ENCODE measurements at regions not wholly inside any gene's neighbourhood (a gene's known extent, or its start where the extent isn't known, plus 50 kb on each side); places are given as distances from the start of the nearest gene placed in this dataset.
"Not testable (repeated sequence)": the region's sequence is repeated elsewhere in the genome, so short reads cannot be mapped to it uniquely, and the experiment has no call there.

DNA sequence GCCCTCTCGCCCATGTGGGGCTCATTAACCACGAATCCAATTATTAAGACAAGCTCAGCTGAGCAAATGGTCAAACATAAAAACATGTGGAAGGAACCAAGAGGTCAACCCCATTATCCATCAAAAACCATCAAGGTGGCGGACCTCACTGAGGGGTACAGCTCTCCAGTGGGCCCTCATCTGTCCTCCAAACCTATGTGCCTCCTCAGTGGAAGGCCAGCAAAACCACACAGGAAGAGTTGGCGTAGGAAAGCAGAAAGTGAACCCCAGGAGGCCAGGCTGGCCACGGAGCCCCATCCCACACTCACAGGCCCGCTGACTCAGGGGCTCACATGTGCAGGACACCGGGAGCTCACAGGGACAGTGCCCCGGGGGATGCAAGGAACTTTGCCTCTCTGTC, 66.5 kb upstream of the CLEC6A start:
- not testable (repeated sequence) for H3K27ac ChIP-seq; H3K4me2 ChIP-seq (ENCODE audit: low read length); H3K9me3 ChIP-seq (ENCODE audit: control insufficient read depth, low read length); H3K4me1 ChIP-seq; H3K36me3 ChIP-seq (ENCODE audit: control insufficient read depth, insufficient read depth, low read length); H3K4me3 ChIP-seq (ENCODE audit: low read depth, low read length); H3K27me3 ChIP-seq (ENCODE audit: control insufficient read depth, insufficient read depth, low read length); H3K9ac ChIP-seq; H3K79me2 ChIP-seq; H2AFZ ChIP-seq

GRCh38 chr12:8390001-8390777, 65.6 kb upstream of the CLEC6A start:
- H3K36me3 ChIP-seq (ENCODE audit: control insufficient read depth, insufficient read depth, low read length); H3K9ac ChIP-seq; H3K9me3 ChIP-seq (ENCODE audit: control insufficient read depth, low read length); H3K79me2 ChIP-seq; H3K27me3 ChIP-seq (ENCODE audit: control insufficient read depth, insufficient read depth, low read length); H3K4me1 ChIP-seq: not testable (repeated sequence)
- TF ChIP-seq CTCF (IDR thresholded peaks at IDR 0.05) = peak; percentile 87
- Histone ChIP-seq H3K27ac (peak overlapping the region; percentile 59), H3K4me3 (ENCODE audit: low read depth, low read length) (peak overlapping the region; percentile 49), H3K4me2 (ENCODE audit: low read length) (peak overlapping the region; percentile 62), H2AFZ (peak overlapping the region; percentile 96)

- not testable (repeated sequence) for H3K36me3 ChIP-seq (ENCODE audit: control insufficient read depth, insufficient read depth, low read length); H3K79me2 ChIP-seq; H3K9me3 ChIP-seq (ENCODE audit: control insufficient read depth, low read length); H3K4me1 ChIP-seq; H3K9ac ChIP-seq; H3K27ac ChIP-seq; H3K27me3 ChIP-seq (ENCODE audit: control insufficient read depth, insufficient read depth, low read length)
- Histone ChIP-seq H2AFZ (peak overlapping the region; percentile 93), H3K4me3 (ENCODE audit: low read depth, low read length) (peak overlapping the region; percentile 31), H3K4me2 (ENCODE audit: low read length) (peak overlapping the region; percentile 51)
- peak; percentile 38 for TF ChIP-seq CTCF (IDR thresholded peaks at IDR 0.05)
These were observed 59.3 kb upstream of the CLEC6A start for GRCh38 chr12:8396225-8397071.

- not testable (repeated sequence) for H3K27me3 ChIP-seq (ENCODE audit: control insufficient read depth, insufficient read depth, low read length); H3K36me3 ChIP-seq (ENCODE audit: control insufficient read depth, insufficient read depth, low read length); H3K27ac ChIP-seq; H3K9ac ChIP-seq; H2AFZ ChIP-seq; H3K4me1 ChIP-seq; H3K79me2 ChIP-seq; H3K4me2 ChIP-seq (ENCODE audit: low read length); H3K9me3 ChIP-seq (ENCODE audit: control insufficient read depth, low read length); H3K4me3 ChIP-seq (ENCODE audit: low read depth, low read length)
These were observed 58.4 kb upstream of the CLEC6A start for GRCh38 chr12:8397378-8397777.

DNA sequence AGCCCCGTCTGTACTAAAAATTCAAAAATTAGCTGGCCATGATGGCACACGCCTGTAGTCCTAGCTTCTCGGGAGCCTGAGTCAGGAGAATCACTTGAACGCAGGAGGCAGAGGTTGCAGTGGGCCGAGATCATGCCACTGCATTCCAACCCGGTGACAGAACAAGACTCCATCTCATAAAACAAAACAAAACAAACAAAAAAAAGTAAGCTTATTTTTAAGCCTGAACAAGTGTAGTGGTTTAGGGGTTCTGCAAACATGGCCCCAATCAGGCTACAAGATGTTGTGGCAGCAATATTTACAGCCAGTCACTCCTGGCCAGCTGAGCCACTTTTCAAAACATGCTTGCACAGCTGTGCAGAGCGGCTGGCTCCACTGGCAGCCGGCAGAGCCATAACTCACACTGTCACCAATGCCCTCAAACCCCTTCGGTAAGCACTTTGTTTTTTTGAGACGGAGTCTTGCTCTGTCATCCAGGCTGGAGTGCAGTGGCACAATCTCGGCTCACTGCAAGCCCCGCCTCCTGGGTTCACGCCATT, 56.2 kb upstream of the CLEC6A start:
- not testable (repeated sequence) for H3K27ac ChIP-seq; H3K4me3 ChIP-seq (ENCODE audit: low read depth, low read length); H3K27me3 ChIP-seq (ENCODE audit: control insufficient read depth, insufficient read depth, low read length); H3K79me2 ChIP-seq; H3K9ac ChIP-seq; H3K36me3 ChIP-seq (ENCODE audit: control insufficient read depth, insufficient read depth, low read length); H3K4me1 ChIP-seq; H2AFZ ChIP-seq; H3K4me2 ChIP-seq (ENCODE audit: low read length); H3K9me3 ChIP-seq (ENCODE audit: control insufficient read depth, low read length)

DNA sequence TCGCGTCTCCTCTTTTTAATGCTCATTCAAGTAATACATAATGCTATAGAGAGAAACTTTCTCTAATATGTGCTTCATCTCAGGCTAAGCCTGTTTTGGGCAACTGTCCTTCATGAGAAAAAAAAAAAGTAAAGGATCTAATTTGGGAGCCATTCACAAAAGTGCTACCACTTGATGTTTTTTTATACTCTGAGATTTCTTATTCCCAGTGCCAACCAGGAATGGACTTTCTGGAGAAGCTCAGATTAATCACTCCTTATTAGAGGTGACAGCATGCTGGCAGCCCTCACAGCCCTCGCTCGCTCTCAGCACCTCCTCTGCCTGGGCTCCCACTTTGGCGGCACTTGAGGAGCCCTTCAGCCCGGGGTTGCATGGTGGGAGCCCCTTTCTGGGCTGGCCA, 51.9 kb upstream of the CLEC6A start:
- not testable (repeated sequence) for H3K4me1 ChIP-seq; H2AFZ ChIP-seq; H3K4me2 ChIP-seq (ENCODE audit: low read length); H3K4me3 ChIP-seq (ENCODE audit: low read depth, low read length); H3K9me3 ChIP-seq (ENCODE audit: control insufficient read depth, low read length); H3K79me2 ChIP-seq; H3K27me3 ChIP-seq (ENCODE audit: control insufficient read depth, insufficient read depth, low read length); H3K27ac ChIP-seq; H3K36me3 ChIP-seq (ENCODE audit: control insufficient read depth, insufficient read depth, low read length); H3K9ac ChIP-seq

GRCh38 chr12:8404341-8404740, 51.4 kb upstream of the CLEC6A start:
- not testable (repeated sequence) for H3K9ac ChIP-seq; H3K9me3 ChIP-seq (ENCODE audit: control insufficient read depth, low read length); H3K4me2 ChIP-seq (ENCODE audit: low read length); H3K27me3 ChIP-seq (ENCODE audit: control insufficient read depth, insufficient read depth, low read length); H3K27ac ChIP-seq; H3K79me2 ChIP-seq; H3K4me3 ChIP-seq (ENCODE audit: low read depth, low read length); H2AFZ ChIP-seq; H3K36me3 ChIP-seq (ENCODE audit: control insufficient read depth, insufficient read depth, low read length); H3K4me1 ChIP-seq

All from parathyroid adenoma (tissue), 2 donors.